GM12874 (cell line): ENCODE measurements at regions not wholly inside any gene's neighbourhood (a gene's known extent, or its start where the extent isn't known, plus 50 kb on each side); places are given as distances from the start of the nearest gene placed in this dataset.

Experiments used
- TF ChIP-seq, protein P1 (sequence below): IDR thresholded peaks from 2 replicates; pipeline ENCODE4 v1.5.1; 2011; ENCODE audit warnings: low read depth, mild to moderate bottlenecking, control low read depth, low read length, moderate library complexity; ENCODE audit not compliant: insufficient read depth

DNA sequence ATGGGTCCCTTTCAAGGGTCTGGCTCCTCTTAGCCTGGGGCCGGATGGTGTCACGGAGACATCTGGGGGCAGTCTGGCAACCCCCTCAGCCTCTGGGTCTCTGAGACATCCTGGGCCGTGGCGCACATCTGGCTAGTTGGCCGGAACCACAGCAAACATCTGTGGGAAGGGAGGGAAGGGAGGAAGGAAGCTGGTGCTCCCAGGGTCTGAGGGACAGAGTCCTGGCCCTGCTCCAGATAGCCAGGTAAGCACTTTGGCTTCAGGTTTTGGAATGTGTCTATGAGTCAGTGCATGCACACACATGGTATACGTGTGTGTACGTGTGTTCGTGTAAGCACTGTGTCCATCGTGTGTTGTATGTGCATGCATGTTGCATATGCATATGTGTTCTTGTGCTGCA is 225.1 kb downstream of the MN1 start:
- TF ChIP-seq, protein P1, sequence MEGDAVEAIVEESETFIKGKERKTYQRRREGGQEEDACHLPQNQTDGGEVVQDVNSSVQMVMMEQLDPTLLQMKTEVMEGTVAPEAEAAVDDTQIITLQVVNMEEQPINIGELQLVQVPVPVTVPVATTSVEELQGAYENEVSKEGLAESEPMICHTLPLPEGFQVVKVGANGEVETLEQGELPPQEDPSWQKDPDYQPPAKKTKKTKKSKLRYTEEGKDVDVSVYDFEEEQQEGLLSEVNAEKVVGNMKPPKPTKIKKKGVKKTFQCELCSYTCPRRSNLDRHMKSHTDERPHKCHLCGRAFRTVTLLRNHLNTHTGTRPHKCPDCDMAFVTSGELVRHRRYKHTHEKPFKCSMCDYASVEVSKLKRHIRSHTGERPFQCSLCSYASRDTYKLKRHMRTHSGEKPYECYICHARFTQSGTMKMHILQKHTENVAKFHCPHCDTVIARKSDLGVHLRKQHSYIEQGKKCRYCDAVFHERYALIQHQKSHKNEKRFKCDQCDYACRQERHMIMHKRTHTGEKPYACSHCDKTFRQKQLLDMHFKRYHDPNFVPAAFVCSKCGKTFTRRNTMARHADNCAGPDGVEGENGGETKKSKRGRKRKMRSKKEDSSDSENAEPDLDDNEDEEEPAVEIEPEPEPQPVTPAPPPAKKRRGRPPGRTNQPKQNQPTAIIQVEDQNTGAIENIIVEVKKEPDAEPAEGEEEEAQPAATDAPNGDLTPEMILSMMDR: no peak

DNA sequence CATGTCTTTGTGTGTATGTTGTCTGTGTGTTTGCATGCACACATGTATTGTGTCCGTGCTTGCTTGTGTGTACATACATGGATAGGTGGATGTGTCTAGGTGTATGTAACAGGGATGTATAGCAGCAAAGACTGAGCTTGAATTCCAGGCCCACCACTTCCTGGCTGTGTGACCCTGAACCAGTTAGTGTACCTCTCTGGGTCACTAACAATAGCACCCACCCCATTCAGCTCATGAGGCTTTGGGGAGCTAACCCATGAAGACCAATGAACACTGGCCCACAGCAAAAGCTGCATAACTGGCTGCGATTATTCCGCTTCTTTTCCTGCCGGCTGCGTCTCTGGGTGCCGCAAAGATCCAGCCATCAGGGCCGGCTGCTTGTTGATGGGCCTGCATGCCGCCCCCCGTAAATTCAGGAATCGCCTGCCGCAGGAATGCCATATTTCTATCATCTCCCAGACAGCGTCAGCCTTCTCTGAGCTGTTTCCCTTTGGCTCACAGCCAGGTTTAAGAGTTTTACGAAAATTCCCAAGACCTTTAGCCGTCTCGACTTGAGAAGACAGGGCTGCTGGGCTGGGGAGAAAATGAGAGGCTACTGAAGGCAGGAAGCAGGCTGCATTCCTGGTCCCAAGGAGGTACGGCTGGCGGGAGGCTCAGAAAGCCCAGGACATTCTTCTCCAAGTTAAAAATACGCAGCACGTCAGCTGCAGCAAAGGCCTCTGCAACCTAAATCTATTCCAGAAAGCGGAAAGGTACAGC is 224.6 kb downstream of the MN1 start:
- TF ChIP-seq, protein P1: no peak

DNA sequence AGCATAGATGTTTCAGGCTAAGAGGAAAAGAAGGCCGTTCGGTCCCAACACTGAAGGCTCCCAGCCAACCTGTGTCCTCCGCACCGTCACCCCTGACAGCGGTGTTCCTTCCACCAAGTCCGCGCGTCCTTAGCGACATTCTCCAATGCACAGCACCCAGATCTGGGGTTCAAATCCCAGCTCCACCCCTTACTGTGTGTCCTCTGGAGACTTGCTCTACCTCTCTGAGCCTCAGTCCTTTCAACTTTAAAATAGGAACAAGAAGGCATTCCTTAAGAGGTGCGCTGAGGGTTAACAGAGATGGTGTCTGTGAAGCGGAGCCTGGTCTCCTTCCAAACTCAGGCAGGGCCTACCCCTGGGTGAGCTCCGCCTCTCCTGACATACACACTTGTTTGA is 224.0 kb downstream of the MN1 start:
- TF ChIP-seq, protein P1: no peak

DNA sequence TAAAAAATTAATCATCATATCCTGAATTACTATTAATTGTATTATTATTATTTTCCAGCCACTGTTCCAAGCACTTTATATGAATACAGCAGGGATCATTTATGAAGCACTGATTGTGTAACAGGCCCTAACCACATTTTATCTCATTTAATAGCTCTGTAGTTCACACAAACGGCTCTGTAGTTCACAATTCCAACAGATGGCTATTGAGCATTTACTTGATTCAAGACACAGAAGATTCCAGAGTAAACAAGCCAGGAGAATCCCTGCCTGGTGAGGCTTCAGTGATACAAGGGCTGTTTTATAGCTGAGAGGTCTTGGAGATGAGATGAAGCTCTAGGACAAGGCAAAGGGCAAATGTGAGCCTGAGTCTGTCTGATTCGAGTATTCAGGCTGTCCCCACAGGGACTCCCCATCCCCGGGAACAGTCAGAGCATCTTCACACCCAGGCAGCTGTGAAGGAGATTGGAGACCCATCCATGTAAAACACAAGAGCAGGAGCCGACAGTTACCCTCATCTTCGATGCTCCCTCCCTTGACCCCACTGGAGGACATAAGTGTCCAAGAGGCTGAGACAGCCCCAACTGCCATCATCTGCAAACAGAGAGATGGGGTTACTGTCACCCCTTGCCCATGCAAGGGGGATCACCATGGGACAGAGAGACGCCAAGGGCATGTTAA is 222.5 kb downstream of the MN1 start:
- TF ChIP-seq, protein P1: no peak

DNA sequence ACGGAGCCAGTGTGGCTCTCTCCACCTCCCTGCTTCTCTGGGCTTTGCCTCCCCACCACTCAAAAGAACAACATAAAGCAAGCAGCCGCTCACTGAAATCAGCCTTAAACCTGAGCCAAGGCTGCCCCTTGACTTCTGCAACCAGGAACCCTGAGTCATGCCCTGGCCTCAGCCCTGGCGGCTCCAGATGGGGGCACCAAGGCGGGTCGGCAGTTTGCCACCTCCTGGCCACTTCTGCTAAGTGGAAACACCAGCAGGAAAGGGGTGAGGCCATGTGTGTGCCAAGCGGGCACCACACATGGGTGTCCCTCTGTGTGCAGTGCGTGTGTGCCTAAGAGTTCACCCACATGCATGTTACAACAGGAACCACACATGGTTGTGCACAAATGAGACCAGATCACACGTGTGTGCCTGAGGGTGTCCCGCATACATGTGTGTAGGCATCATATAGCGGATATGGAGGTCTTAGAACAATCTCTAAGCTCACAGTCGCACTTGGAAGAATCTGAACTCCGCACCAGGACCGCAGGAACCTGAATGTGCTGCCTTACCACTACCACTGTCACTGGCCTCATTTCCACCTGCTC is 221.2 kb downstream of the MN1 start:
- TF ChIP-seq, protein P1: no peak

DNA sequence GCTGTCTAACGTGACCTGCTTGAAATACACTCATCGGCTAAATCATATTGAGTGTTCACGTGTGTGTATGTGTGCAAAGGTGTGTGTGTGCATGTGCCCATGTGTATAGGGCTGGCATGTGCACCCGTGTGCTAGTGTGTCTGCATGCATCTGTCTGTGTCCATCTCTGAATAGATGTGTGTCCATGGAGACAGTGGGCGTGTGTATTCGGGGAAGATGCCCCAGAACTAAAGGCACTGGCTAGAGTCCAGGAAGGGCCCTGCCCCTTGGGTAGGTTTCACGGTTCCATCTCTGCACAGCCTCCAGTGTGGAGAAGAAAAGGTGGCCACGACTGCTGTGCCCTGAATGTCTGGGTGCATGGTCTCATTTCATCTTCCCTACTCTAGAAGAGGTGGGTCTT is 220.3 kb downstream of the MN1 start:
- TF ChIP-seq, protein P1: no peak

DNA sequence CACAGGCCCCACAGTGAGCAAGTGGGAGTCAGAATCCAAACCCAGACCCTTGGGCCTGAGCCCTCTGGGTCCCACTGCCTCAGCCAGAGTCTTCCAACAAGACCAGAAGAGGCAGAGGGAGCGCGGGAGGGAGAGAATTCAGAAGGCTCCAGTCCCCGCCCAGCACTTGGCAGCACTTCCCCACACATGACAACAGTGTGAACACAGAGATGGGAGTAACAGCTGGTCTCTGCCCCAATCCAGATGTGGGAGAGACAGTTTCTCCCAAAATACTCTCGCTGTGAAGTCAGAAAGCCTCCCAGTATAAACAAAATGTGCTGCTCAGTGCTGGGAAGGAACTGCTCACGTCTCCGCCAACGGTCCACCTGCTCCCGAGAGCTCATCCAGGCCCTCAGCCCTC is 219.9 kb downstream of the MN1 start:
- TF ChIP-seq, protein P1: no peak
